DND-41 (cell line): ENCODE measurements at regions not wholly inside any gene's neighbourhood (a gene's known extent, or its start where the extent isn't known, plus 50 kb on each side); places are given as distances from the start of the nearest gene placed in this dataset.

Source experiments
- EZH2 ChIP-seq: IDR thresholded peaks from 3 replicates; pipeline ENCODE4 v1.6.1; 2012; ENCODE audit warnings: borderline replicate concordance, low read depth, mild to moderate bottlenecking, moderate library complexity, low read length, inconsistent platforms; ENCODE audit not compliant: severe bottlenecking
- TF ChIP-seq, protein P1 (sequence below): IDR thresholded peaks from 2 replicates; pipeline ENCODE4 v1.5.1; 2012; ENCODE audit warnings: borderline replicate concordance, low read length, moderate library complexity, mild to moderate bottlenecking; ENCODE audit not compliant: poor library complexity, severe bottlenecking; ENCODE audit errors: extremely low read depth

DNA sequence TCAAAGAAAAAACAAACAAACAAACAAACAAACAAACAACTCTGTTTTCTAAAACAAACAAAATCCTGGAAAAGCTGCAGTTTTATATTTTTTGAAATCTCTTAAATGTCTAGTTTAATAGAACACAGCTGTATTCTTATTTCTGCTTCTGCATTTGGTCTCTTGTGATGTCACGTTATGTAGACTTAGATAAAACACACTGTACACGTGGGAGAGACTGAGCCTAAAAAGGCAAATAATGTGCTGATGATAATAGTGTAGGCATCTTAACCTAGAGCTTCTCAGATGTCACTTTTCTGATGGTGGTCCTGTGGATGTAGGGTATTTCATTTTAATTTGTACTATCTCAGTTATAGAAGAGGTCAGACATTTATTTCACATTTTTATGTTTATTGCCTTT lies 261.7 kb downstream of the UTRN start:
- TF ChIP-seq, protein P1, sequence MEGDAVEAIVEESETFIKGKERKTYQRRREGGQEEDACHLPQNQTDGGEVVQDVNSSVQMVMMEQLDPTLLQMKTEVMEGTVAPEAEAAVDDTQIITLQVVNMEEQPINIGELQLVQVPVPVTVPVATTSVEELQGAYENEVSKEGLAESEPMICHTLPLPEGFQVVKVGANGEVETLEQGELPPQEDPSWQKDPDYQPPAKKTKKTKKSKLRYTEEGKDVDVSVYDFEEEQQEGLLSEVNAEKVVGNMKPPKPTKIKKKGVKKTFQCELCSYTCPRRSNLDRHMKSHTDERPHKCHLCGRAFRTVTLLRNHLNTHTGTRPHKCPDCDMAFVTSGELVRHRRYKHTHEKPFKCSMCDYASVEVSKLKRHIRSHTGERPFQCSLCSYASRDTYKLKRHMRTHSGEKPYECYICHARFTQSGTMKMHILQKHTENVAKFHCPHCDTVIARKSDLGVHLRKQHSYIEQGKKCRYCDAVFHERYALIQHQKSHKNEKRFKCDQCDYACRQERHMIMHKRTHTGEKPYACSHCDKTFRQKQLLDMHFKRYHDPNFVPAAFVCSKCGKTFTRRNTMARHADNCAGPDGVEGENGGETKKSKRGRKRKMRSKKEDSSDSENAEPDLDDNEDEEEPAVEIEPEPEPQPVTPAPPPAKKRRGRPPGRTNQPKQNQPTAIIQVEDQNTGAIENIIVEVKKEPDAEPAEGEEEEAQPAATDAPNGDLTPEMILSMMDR, result no peak
- no peak for TF ChIP-seq EZH2
